IMR-90 (cell line): ENCODE measurements at regions not wholly inside any gene's neighbourhood (a gene's known extent, or its start where the extent isn't known, plus 50 kb on each side); places are given as distances from the start of the nearest gene placed in this dataset.

Source experiments
- ATAC-seq: fragments of 200-7000 bp; cut with Tn5 transposase; 2 replicates; pipeline ENCODE4 v1.9.1; 2020; ENCODE audit warnings: low read depth, mild to moderate bottlenecking, moderate library complexity
- BruUV-seq: library from RNA; stranded (reverse); fragments of 400-500 nt; replicated peaks from 2 replicates; lab custom pipeline; 2021; lab: Mats Ljungman, UMichigan
- CTCF ChIA-PET: fragments of 300-600 bp; formaldehyde crosslinking; extraction: SDS; loops from one replicate; lab custom pipeline; 2021; ENCODE audit warnings: antibody characterized with exemption; lab: Yijun Ruan, JAX
- POLR2A ChIA-PET: fragments of 300-600 bp; sonication (Branson Sonifier 250); formaldehyde crosslinking; loops from one replicate; lab custom pipeline; 2022; ENCODE audit warnings: antibody characterized with exemption; ENCODE audit not compliant: unreplicated experiment; lab: Charles Lee
- DNase-seq: peaks from one replicate; pipeline ENCODE4 v3.0.0; 2013
- H2AFZ ChIP-seq: replicated peaks from 2 replicates; pipeline ENCODE3; 2013; ENCODE audit warnings: low read length, mild to moderate bottlenecking; ENCODE audit not compliant: poor library complexity
- H2AK5ac ChIP-seq: 2 replicates; pipeline ENCODE4 v1.6.1; 2013; ENCODE audit warnings: low read depth, low read length, inconsistent platforms
- H2AK9ac ChIP-seq: replicated peaks from 2 replicates; pipeline ENCODE3; 2013; ENCODE audit warnings: mild to moderate bottlenecking, low read depth, low read length, moderate library complexity; ENCODE audit not compliant: poor library complexity
- H2BK120ac ChIP-seq: 2 replicates; pipeline ENCODE4 v1.6.1; 2013; ENCODE audit warnings: low read depth, low read length, inconsistent platforms
- H2BK15ac ChIP-seq: 3 replicates; pipeline ENCODE4 v1.6.1; 2013; ENCODE audit warnings: low read depth, low read length, inconsistent platforms
- H2BK20ac ChIP-seq: 2 replicates; pipeline ENCODE4 v1.6.1; 2013; ENCODE audit warnings: low read depth, mild to moderate bottlenecking, inconsistent platforms, low read length, moderate library complexity
- H2BK5ac ChIP-seq: 2 replicates; pipeline ENCODE4 v1.6.1; 2013; ENCODE audit warnings: mild to moderate bottlenecking, low read depth, low read length, inconsistent platforms; ENCODE audit not compliant: poor library complexity, severe bottlenecking
- H3K14ac ChIP-seq: replicated peaks from 2 replicates; pipeline ENCODE4 v1.6.1; 2013; ENCODE audit warnings: low read depth, low read length, inconsistent platforms
- H3K18ac ChIP-seq: 2 replicates; pipeline ENCODE4 v1.6.1; 2013; ENCODE audit warnings: low read depth, low read length, control low read depth
- H3K23ac ChIP-seq: 2 replicates; pipeline ENCODE4 v1.6.1; 2013; ENCODE audit warnings: low read depth, low read length, inconsistent platforms
- H3K27ac ChIP-seq: 2 replicates; pipeline ENCODE4 v1.5.1; 2013; ENCODE audit warnings: mild to moderate bottlenecking, control low read depth, low read length; ENCODE audit not compliant: insufficient read depth
- H3K27me3 ChIP-seq: 2 replicates; pipeline ENCODE4 v1.6.1; 2013; ENCODE audit warnings: low read length; ENCODE audit not compliant: control insufficient read depth, insufficient read depth
- H3K36me3 ChIP-seq: 2 replicates; pipeline ENCODE4 v1.6.1; 2013; ENCODE audit warnings: low read length, mixed read lengths; ENCODE audit not compliant: control insufficient read depth, insufficient read depth
- H3K4ac ChIP-seq: 2 replicates; pipeline ENCODE4 v1.6.1; 2013; ENCODE audit warnings: low read depth, low read length, inconsistent platforms
- H3K4me1 ChIP-seq: 2 replicates; pipeline ENCODE4 v1.6.1; 2013; ENCODE audit warnings: low read length, mixed read lengths; ENCODE audit not compliant: control insufficient read depth, insufficient read depth
- H3K4me2 ChIP-seq: 2 replicates; pipeline ENCODE4 v1.6.1; 2013; ENCODE audit warnings: low read depth, mild to moderate bottlenecking, control low read depth, low read length, moderate library complexity
- H3K4me3 ChIP-seq: 2 replicates; pipeline ENCODE4 v1.5.1; 2013; ENCODE audit warnings: low read depth, mild to moderate bottlenecking, control low read depth, low read length, moderate library complexity; ENCODE audit not compliant: insufficient read depth
- H3K56ac ChIP-seq: 2 replicates; pipeline ENCODE4 v1.6.1; 2013; ENCODE audit warnings: low read length, inconsistent platforms; ENCODE audit not compliant: insufficient read depth; ENCODE audit errors: extremely low read depth
- H3K79me1 ChIP-seq, 2 experiments: 2 replicates each; pipeline ENCODE4 v1.6.1; 2013; ENCODE audit warnings: low read length in 2 of 2, inconsistent platforms in 1 of 2, low read depth in 1 of 2
- H3K9ac ChIP-seq: 2 replicates; pipeline ENCODE4 v1.6.1; 2013; ENCODE audit warnings: low read depth, low read length, control low read depth
- H3K9me1 ChIP-seq: 2 replicates; pipeline ENCODE4 v1.6.1; 2013; ENCODE audit warnings: low read length, inconsistent platforms; ENCODE audit not compliant: insufficient read depth
- H3K9me3 ChIP-seq: 2 replicates; pipeline ENCODE4 v1.6.1; 2013; ENCODE audit warnings: low read length; ENCODE audit not compliant: control insufficient read depth, insufficient read depth
- H4K20me1 ChIP-seq: 2 replicates; pipeline ENCODE4 v1.6.1; 2013; ENCODE audit warnings: low read length, inconsistent platforms; ENCODE audit not compliant: insufficient read depth
- H4K5ac ChIP-seq: 2 replicates; pipeline ENCODE4 v1.6.1; 2013; ENCODE audit warnings: mild to moderate bottlenecking, low read depth, low read length, control low read depth
- H4K8ac ChIP-seq, 2 experiments: 2 replicates each; pipeline ENCODE4 v1.6.1; 2013; ENCODE audit warnings: low read depth in 2 of 2, low read length in 2 of 2, control low read depth in 1 of 2, inconsistent platforms in 1 of 2
- H4K91ac ChIP-seq: 2 replicates; pipeline ENCODE4 v1.6.1; 2013; ENCODE audit warnings: low read depth, low read length, inconsistent platforms; ENCODE audit not compliant: insufficient read depth
- BHLHE40 ChIP-seq: fragments of 150-350 bp; IDR thresholded peaks from 2 replicates; pipeline ENCODE4 v1.6.1; 2016; ENCODE audit warnings: mild to moderate bottlenecking, low read depth, low read length
- CEBPB ChIP-seq: IDR thresholded peaks from 2 replicates; pipeline ENCODE4 v1.6.1; 2012; ENCODE audit warnings: low read depth, low read length, improper control_type of control experiment
- CTCF ChIP-seq: conservative IDR thresholded peaks from 2 replicates; pipeline ENCODE4 v1.5.1; 2012; ENCODE audit warnings: mild to moderate bottlenecking, low read depth, low read length, improper control_type of control experiment
- FOS ChIP-seq: fragments of 150-350 bp; IDR thresholded peaks from 2 replicates; pipeline ENCODE4 v1.6.1; 2016; ENCODE audit warnings: low read depth, low read length
- MAFK ChIP-seq: IDR thresholded peaks from 2 replicates; pipeline ENCODE4 v1.6.1; 2012; ENCODE audit warnings: low read depth, low read length, improper control_type of control experiment
- MAZ ChIP-seq: IDR thresholded peaks from 2 replicates; pipeline ENCODE4 v1.6.1; 2012; ENCODE audit warnings: low read depth, mild to moderate bottlenecking, low read length, improper control_type of control experiment, moderate library complexity, borderline replicate concordance
- NFE2L2 ChIP-seq: fragments of 150-350 bp; IDR thresholded peaks from 2 replicates; pipeline ENCODE4 v1.6.1; 2016; ENCODE audit warnings: low read depth, mild to moderate bottlenecking, low read length
- POLR2A ChIP-seq: IDR thresholded peaks from 2 replicates; pipeline ENCODE4 v1.6.1; 2012; ENCODE audit warnings: mild to moderate bottlenecking, low read depth, low read length
- RAD21 ChIP-seq: IDR thresholded peaks from 2 replicates; pipeline ENCODE4 v1.6.1; 2012; ENCODE audit warnings: low read length, improper control_type of control experiment
- RCOR1 ChIP-seq: IDR thresholded peaks from 2 replicates; pipeline ENCODE4 v1.6.1; 2012; ENCODE audit warnings: mild to moderate bottlenecking, low read length, improper control_type of control experiment; ENCODE audit not compliant: insufficient replicate concordance
- RFX5 ChIP-seq: IDR thresholded peaks from 2 replicates; pipeline ENCODE4 v1.8.0; 2012; ENCODE audit warnings: low read depth, mild to moderate bottlenecking, low read length, moderate library complexity
- SMC3 ChIP-seq: fragments of 150-350 bp; IDR thresholded peaks from 2 replicates; pipeline ENCODE4 v1.6.1; 2016; ENCODE audit warnings: low read depth, mild to moderate bottlenecking, antibody characterized with exemption, low read length, moderate library complexity
- WGBS, 2 experiments: methylation state at CpG; one replicate each; pipeline versions ENCODE4 v1.1.5 to v1.1.7; 2013; ENCODE audit warnings: missing lambda C conversion rate in 2 of 2; ENCODE audit not compliant: insufficient read length in 1 of 2; ENCODE audit errors: extremely low coverage in 2 of 2; 5-methylcytosine and 5-hydroxymethylcytosine counted together
- dilution Hi-C: fragments of 300-500 bp; cut with HindIII; formaldehyde crosslinking; loops from one replicate; pipeline ENCODE4 v1.14.3; 2018; ENCODE audit warnings: low sequenced_read_pairs; ENCODE audit not compliant: unreplicated experiment
- in situ Hi-C: fragments of 300-500 bp; cut with MboI; formaldehyde crosslinking; loops from 3 replicates; pipeline ENCODE4 v1.14.3; 2019; ENCODE audit warnings: low sequenced_read_pairs, inconsistent platforms, mixed read lengths
- intact Hi-C: fragments of 100-400 bp; cut with micrococcal nuclease; formaldehyde crosslinking; loops from 2 replicates; pipeline ENCODE4 v1.10.0; 2022
- TF ChIP-seq, protein P1 (sequence below): fragments of 150-350 bp; IDR thresholded peaks from 2 replicates; pipeline ENCODE4 v1.6.1; 2016; ENCODE audit warnings: low read depth, mild to moderate bottlenecking, low read length, moderate library complexity, borderline replicate concordance
- TF ChIP-seq, protein P2 (sequence below): fragments of 150-350 bp; IDR thresholded peaks from 2 replicates; pipeline ENCODE4 v1.6.1; 2017; ENCODE audit warnings: mild to moderate bottlenecking, antibody characterized with exemption, low read length, low read depth

DNA sequence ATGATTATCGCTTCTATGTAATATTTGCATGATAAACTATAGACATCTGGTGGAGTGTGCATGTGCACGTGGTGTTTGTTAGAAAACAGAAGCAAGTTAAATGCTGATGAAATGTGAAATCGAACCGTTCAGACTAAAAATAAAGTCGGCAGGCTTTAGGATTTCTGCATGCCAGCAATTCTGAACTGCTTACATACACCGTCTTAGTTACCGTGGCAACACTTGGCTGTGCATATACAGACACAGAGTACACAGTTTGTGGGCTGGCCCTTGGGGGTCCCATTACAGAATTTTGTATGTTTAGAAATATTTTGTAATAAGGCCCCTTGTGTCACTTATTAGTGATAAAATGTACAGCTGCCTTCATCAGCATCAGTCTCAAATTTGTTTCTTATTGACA is 605.5 kb downstream of the RBFOX1 start:
- no peaks in the 10 kb centered on the region for H3K9me1 ChIP-seq
- no peak overlapping the region for H3K14ac ChIP-seq
- no peak overlapping the region for H3K4ac ChIP-seq
- peaks cover 19% of the 10 kb centered on the region for H3K9me3 ChIP-seq
- H3K4me2 ChIP-seq = no peak overlapping the region
- H3K27ac ChIP-seq = no peak overlapping the region
- H3K27me3 ChIP-seq = no peaks in the 10 kb centered on the region
- no peak for ATAC-seq
- intact Hi-C loops (no loop called here), in situ Hi-C loops (no loop called here), dilution Hi-C loops (no loop called here)
- no peak for DNase-seq
- BruUV-seq = no TSS peak
- H2AK5ac ChIP-seq = no peak overlapping the region
- CTCF ChIA-PET = no interaction called here
- no CpG with 5 or more reads among the region's 7 CpGs for WGBS, 2 experiments
- H4K91ac ChIP-seq = no peak overlapping the region
- H3K36me3 ChIP-seq = no peaks in the 10 kb centered on the region
- no peaks in the 10 kb centered on the region for H3K4me1 ChIP-seq
- no peak overlapping the region for H3K18ac ChIP-seq
- TF ChIP-seq CEBPB (no peak), POLR2A (no peak), MAZ (no peak), SMC3 (no peak), MAFK (no peak), RFX5 (no peak), RAD21 (no peak), NFE2L2 (no peak), FOS (no peak), RCOR1 (no peak), BHLHE40 (no peak), CTCF (no peak)
- TF ChIP-seq, protein P1, sequence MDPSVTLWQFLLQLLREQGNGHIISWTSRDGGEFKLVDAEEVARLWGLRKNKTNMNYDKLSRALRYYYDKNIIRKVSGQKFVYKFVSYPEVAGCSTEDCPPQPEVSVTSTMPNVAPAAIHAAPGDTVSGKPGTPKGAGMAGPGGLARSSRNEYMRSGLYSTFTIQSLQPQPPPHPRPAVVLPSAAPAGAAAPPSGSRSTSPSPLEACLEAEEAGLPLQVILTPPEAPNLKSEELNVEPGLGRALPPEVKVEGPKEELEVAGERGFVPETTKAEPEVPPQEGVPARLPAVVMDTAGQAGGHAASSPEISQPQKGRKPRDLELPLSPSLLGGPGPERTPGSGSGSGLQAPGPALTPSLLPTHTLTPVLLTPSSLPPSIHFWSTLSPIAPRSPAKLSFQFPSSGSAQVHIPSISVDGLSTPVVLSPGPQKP = no peak
- TF ChIP-seq, protein P2, sequence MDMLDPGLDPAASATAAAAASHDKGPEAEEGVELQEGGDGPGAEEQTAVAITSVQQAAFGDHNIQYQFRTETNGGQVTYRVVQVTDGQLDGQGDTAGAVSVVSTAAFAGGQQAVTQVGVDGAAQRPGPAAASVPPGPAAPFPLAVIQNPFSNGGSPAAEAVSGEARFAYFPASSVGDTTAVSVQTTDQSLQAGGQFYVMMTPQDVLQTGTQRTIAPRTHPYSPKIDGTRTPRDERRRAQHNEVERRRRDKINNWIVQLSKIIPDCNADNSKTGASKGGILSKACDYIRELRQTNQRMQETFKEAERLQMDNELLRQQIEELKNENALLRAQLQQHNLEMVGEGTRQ = no peak
- no peak overlapping the region for H2AFZ ChIP-seq
- no peak overlapping the region for H4K8ac ChIP-seq
- no peak overlapping the region for H4K5ac ChIP-seq
- no peak overlapping the region for H2AK9ac ChIP-seq
- H3K79me1 ChIP-seq = no peaks in the 10 kb centered on the region
- H4K20me1 ChIP-seq = no peaks in the 10 kb centered on the region
- no peak overlapping the region for H3K9ac ChIP-seq
- no peak overlapping the region for H2BK5ac ChIP-seq
- H2BK15ac ChIP-seq = no peak overlapping the region
- H2BK20ac ChIP-seq = no peak overlapping the region
- no peak overlapping the region for H3K56ac ChIP-seq
- POLR2A ChIA-PET = no interaction called here
- no peak overlapping the region for H3K4me3 ChIP-seq
- no peak overlapping the region for H3K23ac ChIP-seq
- no peak overlapping the region for H2BK120ac ChIP-seq
